ENCODE measurements at regions not wholly inside any gene's neighbourhood (a gene's known extent, or its start where the extent isn't known, plus 50 kb on each side); places are given as distances from the start of the nearest gene placed in this dataset.

- no peak overlapping the region for H3K4me3 ChIP-seq (ENCODE audit: low read depth, low read length)
- no peak for DNase-seq (ENCODE audit: low read depth)
- no peak for TF ChIP-seq CTCF (IDR thresholded peaks at IDR 0.05; ENCODE audit: insufficient read depth, low read length)
Observed at GRCh38 chr10:128493811-128494210, 367.6 kb upstream of the MKI67 start.

- no peak overlapping the region for H3K4me3 ChIP-seq (ENCODE audit: low read depth, low read length)
- no peak for DNase-seq (ENCODE audit: low read depth)
- TF ChIP-seq CTCF (IDR thresholded peaks at IDR 0.05; ENCODE audit: insufficient read depth, low read length): no peak
Observed at GRCh38 chr10:128494665-128495064, 368.4 kb upstream of the MKI67 start.

GRCh38 chr10:128497660-128498377, 371.6 kb upstream of the MKI67 start:
- TF ChIP-seq CTCF (IDR thresholded peaks at IDR 0.05; ENCODE audit: insufficient read depth, low read length): no peak
- no peak overlapping the region for H3K4me3 ChIP-seq (ENCODE audit: low read depth, low read length)
- DNase-seq (ENCODE audit: low read depth): no peak

- no peak overlapping the region for H3K4me3 ChIP-seq (ENCODE audit: low read depth, low read length)
- TF ChIP-seq CTCF (IDR thresholded peaks at IDR 0.05; ENCODE audit: insufficient read depth, low read length): no peak
- DNase-seq (ENCODE audit: low read depth): no peak
Observed at GRCh38 chr10:128498378-128498730, 372.1 kb upstream of the MKI67 start.

- no peak for TF ChIP-seq CTCF (IDR thresholded peaks at IDR 0.05; ENCODE audit: insufficient read depth, low read length)
- DNase-seq (ENCODE audit: low read depth): no peak
- no peak overlapping the region for H3K4me3 ChIP-seq (ENCODE audit: low read depth, low read length)
Observed at GRCh38 chr10:128498746-128499145, 372.5 kb upstream of the MKI67 start.

GRCh38 chr10:128499486-128499885, 373.3 kb upstream of the MKI67 start:
- H3K4me3 ChIP-seq (ENCODE audit: low read depth, low read length): no peak overlapping the region
- no peak for TF ChIP-seq CTCF (IDR thresholded peaks at IDR 0.05; ENCODE audit: insufficient read depth, low read length)

GRCh38 chr10:128499956-128500355, 373.7 kb upstream of the MKI67 start:
- DNase-seq (ENCODE audit: low read depth): no peak
- no peak overlapping the region for H3K4me3 ChIP-seq (ENCODE audit: low read depth, low read length)
- TF ChIP-seq CTCF (IDR thresholded peaks at IDR 0.05; ENCODE audit: insufficient read depth, low read length): no peak

More at GRCh38 chr10:128499486-128499885, 373.3 kb upstream of the MKI67 start:
- no peak for DNase-seq (ENCODE audit: low read depth)

Data from fibroblast of the aortic adventitia (primary cell).